NCI-H526 (cell line): ENCODE measurements at regions not wholly inside any gene's neighbourhood (a gene's known extent, or its start where the extent isn't known, plus 50 kb on each side); places are given as distances from the start of the nearest gene placed in this dataset.
"Not testable (repeated sequence)": the region's sequence is repeated elsewhere in the genome, so short reads cannot be mapped to it uniquely, and the experiment has no call there.

Source experiments
- DNase-seq, 2 experiments: peaks; one replicate each; lab custom pipeline; 2025; lab: John Stamatoyannopoulos, UW

GRCh38 chr4:3365326-3365725 lies 72.5 kb downstream of the RGS12 start:
- DNase-seq = no peak

DNA sequence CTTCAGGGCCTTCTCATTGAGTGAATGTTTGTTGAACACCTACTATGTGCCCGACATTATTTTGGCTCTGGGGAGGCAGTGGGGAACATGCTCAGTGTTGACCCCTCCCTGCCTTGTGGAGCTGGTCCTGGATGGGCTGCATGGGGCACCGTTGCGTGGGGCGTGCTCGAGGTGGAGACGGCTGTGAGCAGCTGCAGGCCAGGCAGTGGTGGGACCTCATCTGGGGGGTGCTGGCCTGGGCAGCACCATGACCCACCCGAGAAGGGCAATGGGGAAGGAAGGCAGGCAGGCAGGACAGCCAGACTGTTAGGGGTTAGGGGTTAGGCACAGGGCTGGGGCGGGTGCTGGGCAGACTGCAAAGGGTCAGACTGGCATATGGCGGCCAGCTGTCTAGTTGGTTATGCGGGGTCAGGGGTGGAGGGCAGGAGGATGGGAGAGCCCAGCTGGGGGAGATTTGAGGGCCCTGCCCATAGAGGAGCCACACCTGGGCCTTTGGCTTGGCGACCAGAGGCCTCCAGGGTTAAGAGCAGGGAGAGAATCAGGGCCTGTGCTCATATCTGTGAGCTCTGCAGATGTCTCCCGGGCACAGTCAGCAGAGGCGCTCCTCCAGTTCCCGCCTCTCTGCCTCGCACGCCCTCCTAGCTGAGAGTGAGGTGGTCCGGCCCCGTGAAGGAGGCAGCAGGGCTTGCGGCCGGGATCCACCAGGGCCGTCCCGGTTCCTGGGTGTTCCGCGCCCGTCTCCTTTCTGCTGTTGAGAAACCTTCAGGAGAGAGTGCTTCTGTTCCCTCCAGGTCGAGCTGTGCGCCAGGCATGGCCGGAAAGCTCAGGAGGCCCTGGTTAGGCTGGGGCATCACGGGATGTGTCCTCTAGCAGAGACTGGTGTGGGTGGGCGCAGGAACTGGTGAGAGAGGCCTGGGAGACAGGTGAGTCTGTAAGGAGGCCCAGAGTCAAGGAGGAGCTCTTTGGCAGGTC lies 73.3 kb downstream of the RGS12 start:
- no peak for DNase-seq

- no peak for DNase-seq
Observed at GRCh38 chr4:3366893-3367775, 74.3 kb downstream of the RGS12 start.

DNA sequence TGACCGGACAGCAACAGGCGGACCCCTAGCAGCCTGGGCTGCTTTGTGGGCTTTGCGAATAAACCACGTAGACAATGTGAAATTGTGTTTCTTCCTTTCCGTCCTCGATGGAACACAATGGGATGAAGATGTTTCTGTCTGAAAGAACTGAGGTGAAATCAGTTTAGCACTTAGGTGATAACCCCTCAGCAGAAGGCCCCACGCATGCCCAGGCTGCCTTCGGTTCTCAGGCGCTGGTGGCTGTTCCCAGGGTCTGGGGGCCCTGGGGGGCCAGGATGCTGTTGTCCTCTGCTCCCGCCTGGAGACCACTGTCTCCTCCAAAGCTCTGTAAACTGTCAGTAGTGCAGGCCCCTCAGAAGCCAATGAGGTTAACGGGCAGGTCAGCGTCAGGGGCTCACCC lies 73.9 kb upstream of the HGFAC start:
- no peak for DNase-seq

DNA sequence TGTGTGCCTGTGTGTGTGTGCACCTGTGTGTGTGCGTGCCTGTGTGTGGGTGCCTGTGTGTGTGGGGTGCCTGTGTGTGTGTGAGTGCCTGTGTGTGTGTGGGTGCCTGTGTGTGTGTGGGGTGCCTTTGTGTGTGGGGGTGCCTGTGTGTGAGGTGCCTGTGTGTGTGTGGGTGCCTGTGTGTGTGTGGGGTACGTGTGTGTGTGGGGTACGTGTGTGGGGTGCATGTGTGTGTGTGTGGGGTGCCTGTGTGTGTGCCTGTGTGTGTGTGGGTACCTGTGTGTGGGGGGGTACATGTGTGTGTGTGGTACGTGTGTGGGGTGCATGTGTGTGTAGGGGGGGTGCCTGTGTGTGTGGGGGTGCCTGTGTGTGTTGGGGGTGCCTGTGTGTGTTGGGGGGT lies 73.4 kb upstream of the HGFAC start:
- no peak for DNase-seq

- DNase-seq = no peak
Observed at GRCh38 chr4:3368841-3369760, 72.7 kb upstream of the HGFAC start.

DNA sequence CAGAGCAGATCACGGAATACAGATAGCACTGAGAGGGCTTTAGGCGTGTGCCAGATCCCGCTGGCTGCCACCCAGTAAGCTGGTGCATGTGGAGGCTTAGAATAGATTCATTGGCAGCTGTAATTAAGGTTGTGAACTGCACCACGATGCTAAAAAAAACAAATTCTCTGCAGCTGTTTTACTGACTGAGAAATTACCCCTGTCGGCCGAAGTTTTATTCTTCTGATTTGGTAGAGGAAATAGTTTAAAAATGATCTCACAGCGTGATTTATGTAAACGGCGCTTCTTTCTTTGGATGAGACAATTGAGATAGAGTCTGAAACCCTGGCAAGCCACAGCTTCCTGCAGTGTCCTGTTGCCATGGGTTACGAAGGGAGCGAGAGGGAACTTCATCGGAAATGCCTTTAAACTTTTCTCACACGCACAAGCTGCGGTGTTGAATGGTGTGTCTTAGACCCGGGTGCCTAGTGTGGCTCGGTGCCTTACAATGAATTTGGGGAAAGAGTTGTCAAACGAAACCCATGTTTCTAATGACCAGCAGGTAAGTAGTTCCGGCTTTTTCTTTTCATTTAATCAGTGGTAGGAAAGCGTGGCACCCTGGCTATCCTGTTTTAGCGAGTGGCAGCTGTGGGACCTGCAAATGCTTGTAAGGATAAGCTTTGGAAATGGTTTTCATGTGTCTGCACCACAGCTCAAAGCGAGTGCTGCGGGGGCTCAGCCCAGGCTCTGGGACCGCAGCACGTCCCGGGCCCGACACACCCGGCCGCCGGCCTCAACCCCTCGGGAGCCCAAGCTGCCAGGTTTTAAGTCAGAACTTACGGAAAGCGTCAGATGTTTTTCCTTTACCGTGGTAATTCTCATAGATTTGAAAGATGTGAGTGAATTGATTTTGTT lies 71.7 kb upstream of the HGFAC start:
- DNase-seq = no peak

DNA sequence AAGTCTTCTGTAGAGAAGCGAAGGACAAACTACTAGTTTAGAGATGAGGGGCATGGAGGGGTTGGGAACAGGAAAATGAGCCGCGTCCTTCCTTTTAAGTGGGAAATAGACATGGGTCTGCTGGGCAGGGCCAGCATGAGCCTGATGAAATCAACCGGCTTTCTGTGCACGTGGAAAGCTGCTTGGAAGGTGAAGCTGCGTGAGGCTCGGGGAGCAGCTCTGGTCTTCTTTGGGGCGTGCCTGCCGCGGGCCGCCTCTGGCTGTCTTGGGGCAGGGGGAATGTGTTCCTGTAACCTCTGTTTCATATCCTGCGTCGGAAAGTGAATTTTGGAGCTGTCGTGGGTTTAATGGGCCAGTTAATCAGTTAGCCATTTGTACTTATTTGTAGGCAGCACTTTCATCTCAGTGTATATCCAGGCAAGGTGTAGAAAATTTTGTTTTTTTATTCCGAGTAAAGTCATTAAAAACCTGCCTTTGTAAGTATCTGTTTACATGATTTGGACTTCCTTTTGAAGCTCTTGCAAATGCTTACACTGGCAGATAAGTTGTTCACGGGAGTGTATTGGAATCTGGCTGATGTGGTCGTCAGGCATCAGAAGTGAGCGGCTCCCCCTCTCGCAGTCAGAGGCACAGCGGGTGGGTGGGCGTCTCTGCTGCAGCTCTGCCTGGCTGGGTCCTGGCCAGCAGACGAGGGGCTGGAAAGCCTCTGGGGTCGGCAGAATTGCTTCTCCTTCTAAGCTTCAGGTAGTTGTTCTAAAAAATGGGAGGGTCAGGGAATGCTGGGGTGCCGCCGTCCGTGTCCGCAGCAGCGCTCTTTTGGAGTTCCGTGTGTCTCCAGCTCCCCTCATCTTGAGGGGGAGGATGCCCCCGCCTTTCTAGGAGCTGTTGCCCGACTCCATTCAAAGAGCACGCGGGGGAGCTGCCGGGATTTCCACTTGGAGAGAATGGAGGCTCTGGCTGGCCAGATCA lies 70.5 kb upstream of the HGFAC start:
- no peak for DNase-seq

DNA sequence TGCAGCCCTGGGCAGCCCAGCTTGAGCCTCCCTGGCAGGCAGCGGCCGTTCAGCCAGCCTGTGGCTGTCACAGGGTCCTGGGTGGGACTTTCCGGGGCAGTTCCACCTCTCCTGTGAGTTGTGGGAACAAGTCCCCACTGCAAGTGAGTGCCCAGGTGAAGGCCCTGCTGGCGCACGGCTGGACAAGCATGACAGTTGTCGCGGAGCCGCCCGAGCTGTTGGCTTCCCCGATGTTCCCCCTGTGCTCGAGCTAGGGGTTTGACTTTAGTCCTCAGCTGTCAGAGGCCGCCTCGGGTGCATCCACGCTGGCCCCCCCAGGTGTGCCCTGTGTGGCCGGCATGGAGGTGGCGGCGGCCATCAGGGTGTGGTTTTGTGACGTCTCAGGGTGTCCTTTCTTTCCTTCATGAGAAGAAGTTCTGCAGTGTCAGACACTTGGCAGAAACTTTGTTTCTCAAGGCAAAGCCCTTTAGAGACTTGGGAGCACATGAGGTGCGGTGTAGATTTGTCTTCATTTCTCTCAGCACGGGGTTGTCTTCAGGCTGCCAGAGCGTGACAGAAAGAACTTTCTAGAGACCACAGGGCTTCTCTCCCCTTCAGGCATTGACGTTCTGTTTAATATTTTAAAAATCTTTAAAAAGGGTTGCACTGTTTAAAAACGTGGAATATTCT lies 69.4 kb upstream of the HGFAC start:
- no peak for DNase-seq

DNA sequence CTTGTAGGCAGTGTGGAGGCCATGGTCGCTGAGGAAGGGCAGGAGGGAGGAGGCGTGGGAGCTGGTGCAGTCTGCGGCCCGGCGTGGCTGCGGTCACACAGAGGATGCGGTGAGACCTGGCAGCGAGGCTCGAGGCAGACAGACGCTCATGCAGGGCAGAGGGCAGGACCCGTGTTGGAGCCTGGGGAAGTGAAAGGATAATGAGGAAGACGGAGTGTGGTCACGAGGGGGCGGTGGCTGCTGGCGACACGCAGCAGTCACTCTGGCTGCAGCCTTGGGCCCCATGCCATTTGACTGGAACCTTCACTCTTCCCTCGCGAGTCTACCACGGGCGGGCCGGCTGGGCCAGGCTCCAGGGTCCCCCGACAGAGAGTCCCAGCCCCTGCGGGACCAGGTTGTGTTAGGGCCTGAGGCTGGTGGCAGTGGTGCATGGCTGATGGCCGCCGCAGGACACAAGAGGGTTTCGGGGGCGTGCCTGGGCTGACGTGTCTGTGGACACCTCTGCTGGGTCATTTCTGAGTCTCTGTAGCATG lies 68.8 kb upstream of the HGFAC start:
- DNase-seq = no peak

GRCh38 chr4:3373468-3373867 lies 68.3 kb upstream of the HGFAC start:
- DNase-seq = no peak

- no peak for DNase-seq
Observed at GRCh38 chr4:3374011-3374645, 67.6 kb upstream of the HGFAC start.

DNA sequence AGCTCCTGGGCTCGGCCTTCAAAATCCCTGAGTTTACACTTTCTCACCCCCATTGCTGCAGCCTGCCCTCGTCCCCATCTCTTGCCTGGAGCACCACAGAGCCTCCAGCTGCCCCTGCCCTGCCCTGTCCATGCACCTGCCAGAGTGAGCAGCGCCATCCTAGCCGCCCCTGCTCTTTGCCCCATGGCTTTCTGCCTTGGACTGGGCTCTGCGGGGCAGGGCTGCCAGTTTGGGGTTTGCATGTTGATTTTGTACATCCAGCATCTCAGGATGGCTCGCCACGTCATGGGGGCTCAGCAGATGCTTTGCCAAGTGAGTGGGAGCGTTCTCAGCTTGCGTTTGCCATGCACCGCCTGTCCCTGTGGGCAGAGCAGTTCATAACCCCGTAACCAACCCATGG lies 67.1 kb upstream of the HGFAC start:
- DNase-seq = no peak

- no peak for DNase-seq
Observed at GRCh38 chr4:3375688-3376087, 66.1 kb upstream of the HGFAC start.

- no peak for DNase-seq
Observed at GRCh38 chr4:3376266-3376665, 65.5 kb upstream of the HGFAC start.

GRCh38 chr4:3377557-3377956 lies 64.2 kb upstream of the HGFAC start:
- no peak for DNase-seq

DNA sequence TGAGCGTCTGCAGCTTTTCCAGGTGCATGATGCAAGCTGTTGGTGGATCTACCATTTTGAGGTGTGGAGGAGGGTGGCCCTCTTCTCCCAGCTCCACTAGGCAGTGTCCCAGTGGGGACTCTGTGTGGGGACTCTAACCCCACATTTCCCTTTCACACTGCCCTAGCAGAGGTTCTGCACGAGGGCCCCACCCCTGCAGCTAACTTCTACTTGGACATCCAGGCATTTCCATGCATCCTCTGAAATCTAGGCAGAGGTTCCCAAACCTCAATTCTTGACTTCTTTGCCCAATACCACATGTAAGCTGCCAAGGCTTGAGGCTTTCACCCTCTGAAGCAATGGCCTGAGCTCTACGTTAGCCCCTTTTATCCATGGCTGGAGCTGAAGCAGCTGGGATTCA lies 61.4 kb upstream of the HGFAC start:
- DNase-seq = not testable (repeated sequence)

GRCh38 chr4:3381208-3381607 lies 60.6 kb upstream of the HGFAC start:
- not testable (repeated sequence) for DNase-seq
